HG03097 (cell line): ENCODE measurements at regions not wholly inside any gene's neighbourhood (a gene's known extent, or its start where the extent isn't known, plus 50 kb on each side); places are given as distances from the start of the nearest gene placed in this dataset.

Source experiments
- ATAC-seq: cut with Tn5 transposase; IDR thresholded peaks from one replicate; pipeline ENCODE4 v1.9.1; 2021; ENCODE audit not compliant: unreplicated experiment, low FRiP score

- no peak for ATAC-seq
These were observed 365.1 kb downstream of the ENC1 start for GRCh38 chr5:74275171-74275992.

- ATAC-seq = no peak
These were observed 366.2 kb downstream of the ENC1 start for GRCh38 chr5:74274326-74274725.

DNA sequence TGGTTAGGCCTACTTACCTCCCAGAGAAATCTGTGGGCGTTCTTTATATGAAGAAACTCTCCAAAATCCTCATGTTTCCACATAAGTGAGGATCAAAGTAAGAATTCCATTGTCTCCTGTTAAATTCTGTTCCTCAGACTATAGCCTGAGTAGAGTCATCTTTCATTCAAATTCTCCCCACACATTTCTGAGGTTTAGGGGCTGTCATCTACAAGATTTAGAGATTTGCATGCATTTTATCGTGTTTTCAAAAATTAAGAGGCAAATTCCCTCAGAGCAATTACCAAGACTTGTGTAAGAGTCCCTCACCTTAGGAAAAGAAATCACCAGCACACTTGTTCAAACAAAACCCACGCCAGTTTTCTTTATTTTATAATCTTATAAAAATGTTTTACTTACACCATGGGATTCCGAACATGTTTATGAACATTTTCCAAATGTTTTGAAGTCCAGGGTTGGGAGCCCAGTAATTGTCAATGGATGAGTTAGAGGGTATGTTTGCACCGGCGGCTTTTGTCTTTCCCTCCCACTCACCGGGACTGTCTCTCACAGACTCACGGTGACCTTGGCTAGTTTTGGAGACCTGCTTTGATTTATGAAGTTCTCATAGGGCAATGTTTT lies 367.6 kb downstream of the ENC1 start:
- ATAC-seq = no peak

- no peak for ATAC-seq
These were observed 368.3 kb downstream of the ENC1 start for GRCh38 chr5:74272024-74272775.

DNA sequence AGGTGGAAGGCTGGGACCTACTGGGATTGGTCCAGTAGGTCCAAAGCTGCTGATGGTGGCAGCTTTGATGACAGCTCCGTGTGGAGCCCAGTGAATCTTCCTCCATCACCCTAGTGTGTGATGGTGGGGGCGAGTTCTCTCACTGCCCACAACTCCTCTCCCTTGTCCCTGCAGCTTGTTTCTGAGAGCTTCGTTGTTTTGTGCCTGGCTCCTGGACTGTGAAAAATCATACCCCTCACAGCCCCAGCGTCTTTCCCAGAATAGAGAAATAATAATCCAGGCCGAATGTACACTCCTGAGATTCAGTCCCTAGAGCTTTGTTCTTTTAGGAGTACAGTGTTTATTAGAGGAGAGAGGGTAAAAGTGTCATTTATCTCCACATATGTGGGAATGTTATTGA lies 372.2 kb downstream of the ENC1 start:
- ATAC-seq = no peak

DNA sequence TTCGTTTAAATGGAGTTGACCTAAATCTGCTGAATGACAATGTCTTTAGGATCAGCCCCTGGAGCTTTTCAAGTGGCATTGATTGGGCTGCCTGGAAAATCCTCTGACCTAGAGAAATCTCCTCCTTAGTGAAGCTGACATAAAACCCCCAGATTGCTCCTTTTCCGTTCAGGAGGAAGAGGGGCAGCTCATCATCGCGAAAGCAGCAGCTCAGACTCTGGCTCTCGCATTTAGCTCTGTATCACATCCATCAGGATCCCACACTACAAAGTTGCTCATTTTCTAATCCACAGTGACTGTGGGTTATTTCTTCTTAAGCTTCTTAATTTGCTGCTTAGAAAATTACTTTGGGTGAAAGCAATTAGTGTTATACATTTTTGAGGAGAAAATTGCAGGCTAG lies 373.7 kb downstream of the ENC1 start:
- ATAC-seq = no peak

GRCh38 chr5:74266132-74266531 lies 374.4 kb downstream of the ENC1 start:
- ATAC-seq = no peak

GRCh38 chr5:74262544-74263207 lies 377.9 kb downstream of the ENC1 start:
- ATAC-seq = no peak

DNA sequence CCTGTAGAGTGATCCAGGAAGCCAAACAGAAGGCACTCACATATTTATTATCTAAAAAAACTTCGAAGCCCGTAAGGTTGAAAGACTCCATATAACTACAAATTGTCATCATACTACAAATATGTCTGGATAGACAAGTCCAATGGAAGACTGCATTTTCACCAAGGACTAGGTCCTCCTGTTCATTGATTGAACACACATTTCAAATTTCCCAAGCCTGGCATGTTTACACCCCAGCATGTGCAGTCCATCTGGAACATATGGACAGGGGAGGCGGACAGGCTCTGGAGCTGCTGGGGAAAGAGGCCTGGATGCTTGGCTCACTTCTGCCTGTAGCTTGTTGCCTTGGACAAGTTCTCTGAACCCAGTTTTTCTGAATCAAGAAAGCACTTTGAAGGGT lies 378.7 kb downstream of the ENC1 start:
- no peak for ATAC-seq

DNA sequence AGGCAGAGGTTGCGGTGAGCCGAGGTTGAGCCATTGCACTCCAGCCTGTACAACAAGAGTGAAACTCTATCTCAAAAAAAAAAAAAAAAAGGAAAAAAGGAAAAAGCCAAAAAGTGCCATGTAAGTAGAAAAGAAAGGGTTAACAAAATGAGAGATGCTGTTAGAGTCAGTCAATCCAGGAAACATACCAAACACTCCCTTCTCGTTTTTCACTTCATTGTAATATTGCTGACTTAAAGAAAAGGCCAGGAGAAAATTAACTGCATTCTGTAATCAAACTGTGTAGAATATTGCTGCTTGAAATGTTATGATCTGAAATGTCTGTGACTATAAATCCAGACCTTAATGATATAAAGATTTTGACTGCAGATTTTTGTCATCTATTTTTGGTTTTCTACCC lies 379.1 kb downstream of the ENC1 start:
- no peak for ATAC-seq

GRCh38 chr5:74259572-74259971 lies 381.0 kb downstream of the ENC1 start:
- no peak for ATAC-seq

- no peak for ATAC-seq
These were observed 382.2 kb downstream of the ENC1 start for GRCh38 chr5:74258314-74258665.

- ATAC-seq = no peak
These were observed 382.7 kb downstream of the ENC1 start for GRCh38 chr5:74257645-74258313.

DNA sequence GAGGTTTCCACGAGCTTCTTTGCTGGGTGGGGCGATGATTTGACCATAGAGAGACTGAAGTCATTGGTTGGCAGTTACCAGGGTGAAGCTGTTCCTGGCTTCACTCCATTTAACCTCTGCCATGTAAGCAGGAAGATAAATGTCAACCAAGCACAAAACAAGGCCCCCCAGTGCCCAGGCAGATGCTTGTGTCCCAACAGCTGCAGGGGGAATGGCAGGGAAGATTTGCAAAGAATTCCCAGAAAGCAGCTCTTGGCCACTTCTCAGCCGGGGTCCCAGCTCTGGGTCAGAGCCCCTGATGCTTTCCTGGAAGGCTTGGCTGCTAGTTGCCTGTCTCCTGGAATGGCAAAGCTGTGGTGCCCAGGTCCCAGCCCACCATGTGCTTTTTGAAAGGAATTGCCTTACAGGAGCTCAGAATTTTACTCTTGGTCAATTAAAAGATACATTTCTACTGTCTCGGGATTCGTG lies 383.4 kb downstream of the ENC1 start:
- ATAC-seq = no peak

DNA sequence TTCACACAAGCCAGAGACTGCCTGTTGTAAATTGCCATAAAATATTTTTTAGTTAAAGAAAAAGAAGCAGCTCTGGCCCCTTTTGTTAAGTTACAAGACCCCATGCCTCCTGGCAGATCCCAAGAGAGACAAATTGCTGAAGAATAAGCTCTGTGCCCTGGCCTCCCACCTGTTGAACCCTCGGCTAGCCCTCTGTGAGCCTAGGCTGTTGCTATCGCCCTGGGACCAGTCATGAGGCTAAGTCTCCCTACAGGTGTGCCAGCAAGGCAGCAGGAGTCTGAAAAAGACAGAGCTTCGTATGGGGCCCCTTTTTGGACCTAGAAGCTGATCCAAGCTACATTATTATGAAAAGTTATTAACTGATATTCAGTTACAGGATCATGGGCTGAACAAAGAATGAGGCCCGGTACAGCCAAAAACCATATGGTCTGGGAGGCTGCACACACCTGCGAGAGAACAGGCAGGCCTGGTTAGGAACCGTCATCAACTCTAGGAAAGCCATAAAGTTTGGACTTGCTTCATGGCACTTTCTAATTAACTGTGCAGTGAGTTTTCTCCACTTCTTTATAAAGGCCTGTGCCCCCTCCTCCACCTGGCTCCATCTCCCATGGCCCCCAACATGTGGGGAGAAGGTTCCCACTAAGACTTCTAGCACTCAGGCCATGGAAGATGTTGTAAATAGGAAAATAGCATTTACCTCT lies 384.7 kb downstream of the ENC1 start:
- no peak for ATAC-seq

- ATAC-seq = no peak
These were observed 386.3 kb downstream of the ENC1 start for GRCh38 chr5:74254257-74254656.

- ATAC-seq = no peak
These were observed 388.5 kb downstream of the ENC1 start for GRCh38 chr5:74252044-74252443.

- ATAC-seq = no peak
These were observed 389.1 kb downstream of the ENC1 start for GRCh38 chr5:74251141-74252035.
